OCI-LY1 (cell line): ENCODE measurements at regions not wholly inside any gene's neighbourhood (a gene's known extent, or its start where the extent isn't known, plus 50 kb on each side); places are given as distances from the start of the nearest gene placed in this dataset.

Source experiments
- H2AFZ ChIP-seq: fragments of 200-600 bp; sonication (generic), shearing (Covaris generic); 2 replicates; pipeline ENCODE4 v1.6.0; 2014; ENCODE audit warnings: antibody characterized with exemption, mild to moderate bottlenecking, low read length
- H3F3A ChIP-seq: fragments of 200-600 bp; sonication (generic), shearing (Covaris generic); 2 replicates; pipeline ENCODE4 v1.6.0; 2014; ENCODE audit warnings: mild to moderate bottlenecking, antibody characterized with exemption, low read length, moderate library complexity; ENCODE audit not compliant: insufficient read depth
- H3K27ac ChIP-seq: fragments of 200-600 bp; sonication (generic); 2 replicates; pipeline ENCODE4 v1.5.1; 2014; ENCODE audit warnings: low read length, mixed run types, mild to moderate bottlenecking, low read depth; ENCODE audit not compliant: poor library complexity, severe bottlenecking
- H3K27me3 ChIP-seq: fragments of 200-600 bp; sonication (generic); 2 replicates; pipeline ENCODE4 v1.6.0; 2014; ENCODE audit warnings: antibody characterized with exemption, mild to moderate bottlenecking, low read length, moderate library complexity; ENCODE audit not compliant: insufficient read depth
- H3K36me3 ChIP-seq: fragments of 200-600 bp; sonication (generic); 2 replicates; pipeline ENCODE4 v1.6.1; 2014; ENCODE audit warnings: mild to moderate bottlenecking, antibody characterized with exemption, low read length, moderate library complexity, mixed read lengths; ENCODE audit not compliant: insufficient read depth
- H3K4me1 ChIP-seq: fragments of 200-600 bp; sonication (generic); 2 replicates; pipeline ENCODE4 v1.5.1; 2014; ENCODE audit warnings: mild to moderate bottlenecking, low read length, moderate library complexity; ENCODE audit not compliant: insufficient read depth, severe bottlenecking
- H3K4me2 ChIP-seq: fragments of 200-600 bp; sonication (generic), shearing (Covaris generic); 2 replicates; pipeline ENCODE4 v1.6.1; 2014; ENCODE audit warnings: low read length
- H3K4me3 ChIP-seq: fragments of 200-600 bp; sonication (generic); 2 replicates; pipeline ENCODE4 v1.5.1; 2014; ENCODE audit warnings: low read length, low read depth, mild to moderate bottlenecking, mixed read lengths; ENCODE audit not compliant: poor library complexity, severe bottlenecking
- H3K79me2 ChIP-seq: fragments of 200-600 bp; shearing (Covaris generic); 2 replicates; pipeline ENCODE4 v1.6.1; 2016; ENCODE audit warnings: mixed run types, low read length, mixed read lengths; ENCODE audit not compliant: insufficient read depth
- H3K9ac ChIP-seq: fragments of 200-600 bp; sonication (generic), shearing (Covaris generic); 2 replicates; pipeline ENCODE4 v1.6.1; 2014; ENCODE audit warnings: mild to moderate bottlenecking, low read length, mixed read lengths
- H3K9me2 ChIP-seq: fragments of 200-600 bp; sonication (generic), shearing (Covaris generic); 2 replicates; pipeline ENCODE4 v1.6.1; 2014; ENCODE audit warnings: low read depth, mild to moderate bottlenecking, low read length, mixed read lengths
- H3K9me3 ChIP-seq: fragments of 200-600 bp; shearing (Covaris generic); 2 replicates; pipeline ENCODE4 v1.6.1; 2014; ENCODE audit warnings: low read length, mixed read lengths
- H4K20me1 ChIP-seq: fragments of 200-600 bp; sonication (generic), shearing (Covaris generic); 2 replicates; pipeline ENCODE4 v1.6.0; 2016; ENCODE audit warnings: mild to moderate bottlenecking, low read length; ENCODE audit not compliant: insufficient read depth
- EZH2 ChIP-seq: fragments of 200-600 bp; sonication (generic), shearing (Covaris generic); IDR thresholded peaks from 2 replicates; pipeline ENCODE4 v1.8.0; 2017; ENCODE audit warnings: borderline replicate concordance, mixed run types, mild to moderate bottlenecking, antibody characterized with exemption, low read length, moderate library complexity, mixed read lengths
- TF ChIP-seq, protein P1 (sequence below): fragments of 200-600 bp; sonication (generic), shearing (Covaris generic); IDR thresholded peaks from 2 replicates; pipeline ENCODE4 v1.5.1; 2017; ENCODE audit warnings: mild to moderate bottlenecking, antibody characterized with exemption, low read length, moderate library complexity, mixed read lengths

GRCh38 chr11:128184981-128185380 is 402.4 kb downstream of the ETS1 start:
- H3K36me3 ChIP-seq, result no peaks in the 10 kb centered on the region
- H3K9me2 ChIP-seq, result no peaks in the 10 kb centered on the region
- H3K27me3 ChIP-seq, result no peaks in the 10 kb centered on the region
- H4K20me1 ChIP-seq, result no peaks in the 10 kb centered on the region
- H3K4me1 ChIP-seq, result no peaks in the 10 kb centered on the region
- H3K9me3 ChIP-seq, result no peaks in the 10 kb centered on the region
- TF ChIP-seq, protein P1, sequence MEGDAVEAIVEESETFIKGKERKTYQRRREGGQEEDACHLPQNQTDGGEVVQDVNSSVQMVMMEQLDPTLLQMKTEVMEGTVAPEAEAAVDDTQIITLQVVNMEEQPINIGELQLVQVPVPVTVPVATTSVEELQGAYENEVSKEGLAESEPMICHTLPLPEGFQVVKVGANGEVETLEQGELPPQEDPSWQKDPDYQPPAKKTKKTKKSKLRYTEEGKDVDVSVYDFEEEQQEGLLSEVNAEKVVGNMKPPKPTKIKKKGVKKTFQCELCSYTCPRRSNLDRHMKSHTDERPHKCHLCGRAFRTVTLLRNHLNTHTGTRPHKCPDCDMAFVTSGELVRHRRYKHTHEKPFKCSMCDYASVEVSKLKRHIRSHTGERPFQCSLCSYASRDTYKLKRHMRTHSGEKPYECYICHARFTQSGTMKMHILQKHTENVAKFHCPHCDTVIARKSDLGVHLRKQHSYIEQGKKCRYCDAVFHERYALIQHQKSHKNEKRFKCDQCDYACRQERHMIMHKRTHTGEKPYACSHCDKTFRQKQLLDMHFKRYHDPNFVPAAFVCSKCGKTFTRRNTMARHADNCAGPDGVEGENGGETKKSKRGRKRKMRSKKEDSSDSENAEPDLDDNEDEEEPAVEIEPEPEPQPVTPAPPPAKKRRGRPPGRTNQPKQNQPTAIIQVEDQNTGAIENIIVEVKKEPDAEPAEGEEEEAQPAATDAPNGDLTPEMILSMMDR, result no peak
- no peak for TF ChIP-seq EZH2
- H3K79me2 ChIP-seq, result no peaks in the 10 kb centered on the region
- H3F3A ChIP-seq, result no peaks in the 10 kb centered on the region
- H3K4me3 ChIP-seq, result no peak overlapping the region
- H3K9ac ChIP-seq, result no peak overlapping the region
- H3K27ac ChIP-seq, result no peak overlapping the region
- no peak overlapping the region for H2AFZ ChIP-seq
- no peak overlapping the region for H3K4me2 ChIP-seq

GRCh38 chr11:128182844-128183243 is 404.5 kb downstream of the ETS1 start:
- Histone ChIP-seq H3K79me2 (no peaks in the 10 kb centered on the region), H3K27me3 (no peaks in the 10 kb centered on the region), H3K9me3 (no peaks in the 10 kb centered on the region), H3K9ac (no peak overlapping the region), H3K4me1 (no peaks in the 10 kb centered on the region), H2AFZ (no peak overlapping the region), H3K36me3 (no peaks in the 10 kb centered on the region), H3K27ac (no peak overlapping the region), H3K4me3 (no peak overlapping the region), H4K20me1 (no peaks in the 10 kb centered on the region), H3K9me2 (no peaks in the 10 kb centered on the region), H3K4me2 (no peak overlapping the region), H3F3A (no peaks in the 10 kb centered on the region)
- TF ChIP-seq, protein P1, result no peak
- no peak for TF ChIP-seq EZH2

- Histone ChIP-seq H3K4me1 (no peaks in the 10 kb centered on the region), H3K4me2 (no peak overlapping the region), H3K79me2 (no peaks in the 10 kb centered on the region), H3K9me3 (no peaks in the 10 kb centered on the region), H3K9me2 (no peaks in the 10 kb centered on the region), H3K9ac (no peak overlapping the region), H3K36me3 (no peaks in the 10 kb centered on the region), H3K27ac (no peak overlapping the region), H3K4me3 (no peak overlapping the region), H3F3A (no peaks in the 10 kb centered on the region), H4K20me1 (no peaks in the 10 kb centered on the region), H3K27me3 (no peaks in the 10 kb centered on the region), H2AFZ (no peak overlapping the region)
- TF ChIP-seq EZH2, result no peak
- TF ChIP-seq, protein P1, result no peak
Measured at GRCh38 chr11:128181984-128182383, 405.4 kb downstream of the ETS1 start.
